T-helper 1 cell (primary cell): ENCODE measurements at regions not wholly inside any gene's neighbourhood (a gene's known extent, or its start where the extent isn't known, plus 50 kb on each side); places are given as distances from the start of the nearest gene placed in this dataset.
"Not testable (repeated sequence)": the region's sequence is repeated elsewhere in the genome, so short reads cannot be mapped to it uniquely, and the experiment has no call there.

Experiments
- DNase-seq, 5 donors: peaks; one replicate each; pipeline ENCODE4 v3.0.0-alpha.2; 2012 to 2020

DNA sequence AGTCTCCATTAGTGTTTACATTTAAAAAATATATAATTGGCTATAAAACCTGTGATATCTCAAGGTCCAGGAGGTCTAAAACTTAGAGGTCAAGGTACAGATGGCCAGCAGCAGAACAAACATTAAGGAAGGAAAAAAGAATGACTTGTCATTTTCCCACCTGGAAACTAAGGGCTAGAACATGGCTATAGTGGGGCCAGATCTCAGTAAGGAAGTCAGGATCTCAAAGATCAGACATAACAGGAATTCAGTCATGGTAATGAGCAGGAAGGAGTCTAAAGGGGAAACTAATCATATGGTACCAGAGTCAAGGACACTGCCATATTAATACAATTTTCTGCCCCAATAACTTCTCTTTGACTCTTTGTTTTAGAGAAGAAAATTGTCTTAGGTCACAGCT is 1018.8 kb downstream of the PLA2G4A start:
- no peak for DNase-seq

DNA sequence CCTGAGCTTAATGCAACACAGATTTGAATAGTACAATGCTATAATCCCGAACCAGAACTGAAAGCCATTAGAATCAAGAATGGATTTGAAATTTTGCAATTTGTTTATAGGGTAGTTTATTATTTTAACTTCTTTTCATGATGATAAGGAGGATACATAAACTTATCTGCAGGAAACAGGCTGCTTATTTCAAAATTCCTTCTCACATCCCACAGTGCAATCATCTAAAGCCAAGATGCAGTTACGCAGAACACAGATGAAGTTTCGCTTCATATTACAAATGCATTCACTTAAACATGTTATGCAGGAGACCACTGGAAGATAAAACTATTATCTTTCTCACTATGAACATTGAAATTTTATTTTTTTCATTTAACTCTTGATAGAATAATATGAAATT is 1019.6 kb downstream of the PLA2G4A start:
- no peak for DNase-seq

DNA sequence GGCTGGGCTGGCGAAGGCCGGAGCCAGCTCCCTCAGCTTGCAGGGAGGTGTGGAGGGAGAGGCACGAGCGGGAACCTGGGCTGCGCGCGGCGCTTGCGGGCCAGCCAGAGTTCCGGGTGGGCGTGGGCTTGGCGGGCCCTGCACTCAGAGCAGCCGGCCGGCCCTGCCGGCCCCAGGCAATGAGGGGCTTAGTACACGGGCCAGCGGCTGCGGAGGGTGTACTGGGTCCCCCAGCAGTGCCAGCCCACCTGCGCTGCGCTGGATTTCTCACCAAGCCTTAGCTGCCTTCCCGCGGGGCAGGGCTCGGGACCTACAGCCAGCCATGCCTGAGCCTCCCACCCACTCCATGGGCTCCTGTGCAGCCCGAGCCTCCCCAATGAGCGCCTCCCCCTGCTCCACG is 1021.4 kb downstream of the PLA2G4A start:
- not testable (repeated sequence) for DNase-seq

DNA sequence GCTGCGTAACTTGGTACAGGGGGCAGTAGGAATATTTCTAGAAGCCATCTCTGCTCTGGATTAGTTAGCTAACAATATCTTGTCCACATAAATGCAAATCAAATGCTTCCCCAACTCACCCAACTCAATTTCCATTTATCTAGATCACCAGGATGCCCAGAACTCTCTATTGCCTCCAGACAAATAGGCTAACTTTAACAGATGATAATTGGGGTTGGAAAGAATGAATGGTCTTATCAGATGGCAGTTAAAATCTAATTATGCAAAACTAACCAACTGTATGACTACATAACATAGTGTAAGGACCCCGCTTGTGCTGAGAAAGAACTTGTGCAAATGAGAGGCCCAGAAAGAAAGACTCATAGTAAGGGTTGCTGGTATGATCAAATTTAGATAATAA is 1024.8 kb downstream of the PLA2G4A start:
- no peak for DNase-seq

DNA sequence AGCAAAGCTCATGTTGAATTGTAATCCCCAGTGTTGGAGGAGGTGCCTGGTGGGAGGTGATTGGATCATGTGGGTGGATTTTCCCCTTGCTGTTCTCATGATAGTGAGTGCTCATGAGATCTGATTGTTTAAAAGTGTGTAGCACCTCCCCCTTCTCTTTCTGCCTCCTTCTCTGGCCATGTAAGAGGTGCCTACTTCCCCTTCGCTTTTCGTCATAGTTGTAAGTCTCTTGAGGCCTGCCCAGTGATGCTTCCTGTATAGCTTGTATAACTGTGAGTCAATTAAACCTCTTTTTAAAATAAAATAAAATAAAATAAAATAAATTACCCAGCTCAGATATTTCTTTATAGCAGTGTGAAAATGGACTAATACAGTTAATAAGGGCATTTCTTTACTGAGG is 1025.7 kb downstream of the PLA2G4A start:
- no peak for DNase-seq

DNA sequence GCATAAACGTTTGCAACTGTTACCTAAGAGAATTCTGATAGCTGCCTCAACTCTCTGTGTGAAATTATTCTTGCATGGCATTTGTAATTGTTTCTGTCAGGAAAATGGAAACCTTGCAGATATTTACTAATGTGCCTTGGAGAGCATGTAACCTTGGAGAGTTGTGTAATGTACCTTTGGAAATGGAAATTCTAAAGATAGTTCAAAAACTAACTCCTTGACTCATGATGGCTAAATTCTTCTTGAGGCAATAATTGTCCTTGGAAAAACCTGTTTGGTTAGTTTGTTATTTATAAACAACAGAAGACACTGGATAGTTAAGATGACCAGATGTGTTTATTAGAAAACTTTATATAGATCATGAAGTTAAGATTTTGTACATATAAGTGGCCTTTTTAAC is 1033.8 kb downstream of the PLA2G4A start:
- no peak for DNase-seq

DNA sequence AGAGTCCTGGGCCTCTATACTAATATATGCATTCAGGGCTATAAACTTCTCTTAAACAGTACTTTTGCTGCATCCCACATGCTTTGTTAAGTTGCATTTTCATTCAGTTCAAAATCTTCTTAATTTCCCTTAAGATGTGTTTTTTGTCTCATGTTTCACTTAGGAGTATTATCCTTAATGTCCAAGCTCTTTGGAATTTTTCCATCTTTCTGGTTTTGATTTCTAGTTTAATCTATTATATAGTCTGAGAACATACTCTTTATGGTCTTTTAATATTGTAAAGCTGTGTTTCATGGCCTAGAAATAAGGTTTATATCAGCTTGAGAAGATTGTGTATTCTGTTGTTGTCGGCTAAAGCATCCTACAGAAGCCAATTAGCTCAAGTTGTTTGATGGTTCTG is 1041.8 kb downstream of the PLA2G4A start:
- no peak for DNase-seq

DNA sequence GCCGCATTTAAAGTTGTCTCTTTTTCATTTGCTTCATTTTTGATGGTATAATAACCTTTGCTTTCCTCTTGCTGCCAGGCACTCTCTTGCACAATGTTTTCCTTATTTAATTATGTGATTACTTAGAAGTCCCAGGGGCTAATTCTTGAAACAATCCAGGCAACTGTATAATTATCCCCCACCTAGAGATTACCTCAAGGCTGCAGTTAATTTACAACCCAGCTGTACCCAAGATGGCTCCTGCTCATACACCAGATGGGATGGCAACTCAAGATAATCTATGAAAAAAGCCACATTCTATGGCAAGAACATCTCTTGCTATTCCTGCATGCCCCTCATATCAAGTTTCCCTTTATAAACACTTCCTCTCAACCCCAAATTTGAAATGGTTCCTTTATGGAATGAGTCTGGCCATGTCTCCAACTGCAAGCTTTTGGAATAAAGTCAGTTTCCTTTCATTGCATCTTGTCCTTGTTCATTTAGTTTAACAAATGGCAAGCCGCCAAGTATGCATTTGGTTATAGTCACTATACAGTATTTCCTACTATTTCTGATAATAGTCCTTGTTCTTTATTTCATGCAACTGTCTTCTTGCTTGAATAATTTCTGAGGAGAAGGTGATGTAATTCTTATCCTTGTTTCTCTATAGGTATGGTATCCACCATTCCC is 1042.6 kb downstream of the PLA2G4A start:
- no peak for DNase-seq

DNA sequence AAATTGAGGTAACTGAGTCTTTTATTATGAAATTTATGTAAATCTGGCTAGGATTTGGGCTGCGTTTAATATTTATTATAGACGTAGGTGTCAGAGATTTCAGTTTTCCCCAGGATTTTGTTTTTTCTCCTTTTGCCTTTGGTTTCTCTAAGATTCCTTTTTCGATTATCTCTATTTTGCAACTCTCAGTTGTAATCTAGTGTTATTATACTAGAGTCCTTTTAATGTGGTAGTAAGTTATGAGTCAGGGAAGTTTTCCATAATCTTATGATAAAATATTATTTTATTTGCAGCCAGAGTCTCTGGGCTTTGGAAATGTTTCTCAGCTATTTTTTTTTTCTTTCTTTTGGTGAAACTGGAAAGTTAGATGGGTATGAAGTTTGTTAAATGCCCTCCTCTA is 1043.8 kb downstream of the PLA2G4A start:
- DNase-seq = no peak

DNA sequence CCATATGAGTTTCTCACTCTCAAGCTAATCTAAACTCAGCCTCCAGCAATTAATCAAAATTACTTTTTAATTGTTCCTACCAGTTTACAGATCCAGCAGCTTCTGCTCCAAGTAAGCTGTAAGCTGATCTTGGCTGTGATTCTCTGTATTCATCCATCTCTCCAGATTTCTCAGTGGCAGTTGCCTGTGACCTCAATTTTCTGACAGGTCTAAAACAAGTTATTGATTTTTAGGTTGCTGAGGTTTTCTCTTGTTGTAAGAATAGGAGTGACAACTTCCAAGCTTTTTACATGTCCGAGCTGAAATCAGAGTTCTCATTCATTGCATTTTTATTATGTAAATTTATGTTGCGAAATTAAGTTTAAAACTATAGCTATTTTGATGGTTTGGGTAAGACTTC is 1044.4 kb downstream of the PLA2G4A start:
- no peak for DNase-seq

DNA sequence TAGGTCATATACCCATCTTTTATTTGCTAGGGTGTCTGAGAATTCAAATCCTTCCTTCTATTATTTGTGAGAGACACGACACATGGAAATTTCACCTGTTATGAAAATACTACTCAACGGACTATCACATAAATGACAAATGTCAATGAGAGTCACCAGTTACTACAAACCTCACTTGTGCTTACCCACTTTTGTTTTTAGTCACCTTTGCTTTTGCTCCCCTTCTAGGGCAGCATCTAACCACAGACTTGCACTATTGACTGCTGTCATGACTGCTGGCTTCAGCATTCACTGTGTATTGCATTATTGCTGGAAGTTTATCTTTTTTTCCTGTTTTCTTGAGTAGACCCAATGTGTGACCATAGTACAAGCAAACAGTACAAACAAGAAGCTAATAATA is 1048.0 kb downstream of the PLA2G4A start:
- DNase-seq = no peak

DNA sequence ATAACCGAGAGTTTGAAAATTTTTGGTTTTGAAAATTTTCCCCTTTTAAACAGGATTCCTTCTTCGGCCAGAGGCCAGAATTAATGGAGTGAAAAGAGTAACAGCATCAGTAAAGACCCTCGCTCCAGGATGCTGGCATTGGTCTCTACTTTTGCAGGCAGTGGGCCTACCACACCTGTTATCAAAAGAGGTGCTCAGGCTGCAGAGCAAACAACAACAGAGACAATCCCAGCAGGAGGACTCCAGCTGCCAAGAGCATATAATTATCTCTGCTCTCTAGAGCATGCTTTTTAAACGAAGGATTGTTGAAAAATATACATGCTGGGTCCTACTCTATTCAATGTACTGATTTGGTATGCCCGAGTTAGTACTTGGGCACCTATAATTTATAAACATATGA is 1048.5 kb downstream of the PLA2G4A start:
- DNase-seq = no peak

DNA sequence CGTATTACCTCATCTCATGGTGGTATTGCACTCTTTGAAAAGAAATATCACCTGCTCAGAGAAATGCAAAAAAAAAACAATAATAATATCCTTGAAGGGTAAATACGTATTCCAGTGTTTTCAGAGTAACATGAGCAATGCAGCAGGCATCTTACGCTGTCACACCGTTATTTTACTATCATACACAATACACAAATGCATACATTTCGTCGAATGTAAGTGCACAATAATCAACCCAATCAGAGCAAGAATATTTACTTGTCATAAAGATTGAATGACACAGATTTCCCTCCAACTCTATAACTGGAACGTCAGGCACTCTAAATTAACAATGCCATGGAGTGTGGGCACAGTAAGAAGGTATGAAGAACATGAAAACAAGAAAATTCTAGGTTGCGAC is 1050.1 kb downstream of the PLA2G4A start:
- no peak for DNase-seq

DNA sequence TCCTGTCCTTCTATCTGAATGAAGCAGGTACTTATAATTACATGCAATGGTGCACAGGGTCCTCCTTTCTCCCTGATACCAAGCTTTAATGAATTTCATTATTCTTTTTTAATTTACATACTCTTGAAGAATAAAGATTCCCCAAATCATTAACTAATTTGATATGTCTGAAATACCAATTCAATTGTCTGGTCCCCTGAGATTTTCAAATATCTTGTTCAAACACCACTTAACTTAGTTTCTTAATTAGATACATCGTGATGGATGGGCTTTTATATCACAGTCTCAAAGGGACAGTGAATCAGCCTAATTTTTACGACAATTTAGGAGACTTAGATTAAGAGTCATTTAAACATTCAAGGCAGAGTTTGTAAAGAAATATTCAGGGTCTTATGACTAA is 1054.6 kb downstream of the PLA2G4A start:
- no peak for DNase-seq

DNA sequence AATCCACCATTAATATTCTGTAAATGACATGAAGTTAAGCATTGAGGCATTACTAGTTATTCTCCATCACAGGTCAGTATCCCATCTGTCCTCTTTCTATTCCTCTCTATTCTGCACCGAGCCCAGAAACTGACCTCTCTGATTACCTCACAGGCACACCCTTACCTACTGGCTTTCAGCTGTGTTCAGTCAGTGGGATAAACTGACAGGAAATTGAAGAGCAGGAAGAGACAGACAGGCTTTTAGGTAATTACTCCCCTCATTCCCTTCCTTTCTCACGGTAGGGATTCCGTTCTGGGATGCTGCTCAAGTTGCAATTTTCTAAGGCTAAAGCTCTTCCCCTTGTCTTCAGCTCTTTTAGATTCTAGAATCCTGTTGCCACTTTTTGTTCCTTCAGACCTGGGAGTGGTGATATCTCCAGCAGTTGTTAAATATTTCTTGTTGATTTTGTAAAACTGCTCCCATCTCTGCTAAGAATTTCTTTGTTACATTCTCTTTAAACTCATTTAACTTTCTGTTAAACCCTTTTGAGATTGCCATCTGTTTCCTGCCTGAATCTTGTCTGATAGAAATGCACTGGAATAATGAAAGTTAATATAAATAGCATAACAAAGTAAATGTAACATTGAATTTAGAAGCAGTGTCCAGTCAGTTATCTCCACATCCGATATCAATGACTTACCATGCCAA is 1063.4 kb downstream of the PLA2G4A start:
- no peak for DNase-seq

DNA sequence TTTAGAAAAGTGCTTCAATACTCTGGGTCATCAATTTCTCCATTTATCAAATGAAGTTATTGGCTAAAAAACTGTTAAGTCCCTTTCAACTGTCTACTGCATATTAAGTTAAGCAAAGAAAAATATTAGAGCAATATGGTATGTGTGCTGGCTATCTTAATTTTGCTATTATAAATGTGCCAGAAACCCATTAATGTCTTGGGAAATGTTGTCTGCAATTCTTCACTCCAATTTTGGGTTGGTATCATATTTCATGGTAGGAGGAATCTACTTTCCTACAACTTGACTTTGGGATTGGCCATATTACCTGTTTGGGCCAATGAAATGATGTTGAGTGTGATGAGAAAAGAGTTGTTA is 1063.9 kb downstream of the PLA2G4A start:
- no peak for DNase-seq

DNA sequence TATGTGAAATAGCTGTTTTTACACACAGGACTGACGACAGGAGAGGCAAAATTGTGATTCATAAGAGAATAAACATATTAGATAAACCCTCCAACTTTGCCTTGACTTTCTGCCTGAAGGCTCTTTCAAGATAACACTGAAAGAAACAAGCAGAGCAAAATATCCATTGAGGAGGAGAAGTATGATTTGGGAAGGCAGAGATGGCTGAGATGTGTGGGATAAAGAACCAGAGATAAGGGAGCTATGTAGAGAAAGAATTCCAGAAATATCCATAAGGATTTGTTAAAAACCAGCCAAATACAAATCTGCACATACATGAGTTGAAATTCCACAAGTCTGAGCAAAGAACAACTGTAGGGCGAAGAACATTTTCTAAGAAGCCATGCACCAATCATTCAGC is 1064.7 kb downstream of the PLA2G4A start:
- no peak for DNase-seq

DNA sequence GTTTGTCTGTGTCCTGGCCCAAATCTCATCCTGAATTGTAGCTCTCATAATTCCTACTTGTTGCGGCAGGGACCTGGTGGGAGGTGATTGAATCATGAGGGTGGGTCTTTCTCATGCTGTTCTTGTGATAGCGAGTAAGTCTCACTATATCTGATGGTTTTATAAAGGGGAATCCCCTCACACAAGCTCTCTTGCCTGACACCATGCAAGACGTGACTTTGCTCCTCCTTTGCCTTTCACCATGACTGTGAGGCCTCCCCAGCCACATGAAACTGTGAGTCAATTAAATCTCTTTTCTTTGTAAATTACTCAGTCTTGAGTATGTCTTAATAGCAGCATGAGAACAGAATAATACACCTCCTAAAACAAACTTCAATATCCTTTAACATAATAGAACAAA is 1065.6 kb downstream of the PLA2G4A start:
- no peak for DNase-seq

DNA sequence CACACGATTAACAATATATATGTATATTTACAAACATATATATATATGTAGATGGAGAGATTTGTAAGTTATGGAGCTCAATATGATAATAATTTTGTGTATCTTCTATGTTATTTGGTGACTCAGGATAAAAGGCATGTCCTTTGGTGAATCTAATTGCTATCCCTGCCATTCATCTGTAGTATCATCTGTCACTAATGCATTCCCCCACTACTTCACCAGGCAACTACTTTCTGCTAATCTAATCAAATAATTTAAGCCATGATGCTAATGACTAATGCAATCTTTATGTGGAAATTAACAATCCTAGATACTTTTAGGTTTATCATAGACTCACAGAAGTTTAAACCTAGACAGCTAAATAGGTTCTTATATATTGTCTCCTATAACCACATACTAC is 1074.5 kb downstream of the PLA2G4A start:
- DNase-seq = no peak

DNA sequence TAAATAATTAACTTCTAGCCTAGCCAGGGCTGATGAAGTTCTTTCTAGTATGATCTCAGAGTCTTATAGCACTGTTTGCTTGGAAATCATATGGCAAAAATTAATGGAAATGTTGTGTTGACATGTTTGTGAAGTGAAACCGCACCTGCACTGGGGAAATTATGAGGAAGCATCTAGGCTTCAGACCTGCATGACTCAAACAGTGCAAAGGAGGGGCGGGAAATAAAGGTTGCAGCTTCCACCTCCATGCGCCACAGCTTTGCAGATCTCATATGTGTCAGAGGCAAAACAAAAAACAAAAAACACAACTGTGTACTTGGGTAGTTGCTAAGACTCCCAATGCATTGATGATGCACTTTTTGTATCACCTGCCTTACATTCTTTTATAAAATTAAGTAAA is 1080.6 kb downstream of the PLA2G4A start:
- no peak for DNase-seq

DNA sequence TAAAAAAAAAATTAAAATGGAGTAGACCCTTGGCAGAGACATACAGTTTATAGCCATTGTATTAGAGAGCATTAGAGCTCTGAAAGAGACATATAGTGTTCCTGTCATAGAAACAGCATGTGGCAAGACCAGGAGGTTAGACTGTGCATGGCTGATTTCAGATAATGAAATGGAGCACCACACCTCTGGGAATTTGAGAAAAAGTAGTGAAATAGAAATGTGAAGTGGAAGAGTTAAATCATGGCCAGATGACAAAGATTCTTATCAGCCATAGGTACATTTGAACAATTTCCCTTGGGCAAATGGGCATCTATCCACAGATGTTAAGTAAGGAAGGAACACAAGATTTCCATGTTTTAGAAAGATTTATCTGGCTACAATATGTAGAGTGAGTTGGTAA is 1083.1 kb downstream of the PLA2G4A start:
- no peak for DNase-seq

DNA sequence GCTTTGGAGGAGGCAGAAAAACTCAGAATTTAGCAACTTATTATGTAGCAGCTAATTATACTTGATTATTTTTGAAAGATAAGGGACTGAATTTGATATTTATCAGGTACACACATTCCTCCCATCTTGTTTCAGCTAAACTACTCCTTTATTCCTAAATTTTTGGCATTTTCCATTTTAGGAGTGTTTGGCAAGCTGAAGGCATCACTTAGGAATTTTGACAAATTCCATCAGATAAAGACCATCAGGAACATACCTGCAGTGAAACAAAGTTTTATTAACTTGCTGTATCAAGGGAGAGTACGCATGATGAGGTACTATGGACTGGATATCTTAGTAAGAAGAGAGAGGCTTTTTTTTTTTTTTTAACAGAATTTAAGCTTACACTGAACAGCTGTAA is 1092.2 kb downstream of the PLA2G4A start:
- DNase-seq = no peak

DNA sequence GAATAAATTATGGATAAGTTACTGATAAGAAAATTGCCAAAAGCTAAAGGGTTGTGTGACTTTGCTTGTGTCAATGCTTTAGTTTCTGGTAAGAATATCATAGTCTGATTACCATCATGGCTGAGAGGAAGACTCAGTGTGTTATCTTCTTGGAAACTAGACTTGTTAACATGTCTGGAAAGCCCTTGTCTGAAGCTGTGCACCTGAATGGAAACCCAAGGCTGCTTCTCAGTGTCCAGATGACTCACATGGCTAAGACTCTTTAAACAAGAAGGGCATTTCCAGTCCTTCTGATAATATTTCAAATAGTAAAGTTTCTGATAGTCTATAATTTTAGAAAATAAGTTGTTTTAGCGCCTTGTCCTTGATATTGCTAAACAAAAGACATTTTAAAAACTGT is 1092.7 kb downstream of the PLA2G4A start:
- DNase-seq = no peak

DNA sequence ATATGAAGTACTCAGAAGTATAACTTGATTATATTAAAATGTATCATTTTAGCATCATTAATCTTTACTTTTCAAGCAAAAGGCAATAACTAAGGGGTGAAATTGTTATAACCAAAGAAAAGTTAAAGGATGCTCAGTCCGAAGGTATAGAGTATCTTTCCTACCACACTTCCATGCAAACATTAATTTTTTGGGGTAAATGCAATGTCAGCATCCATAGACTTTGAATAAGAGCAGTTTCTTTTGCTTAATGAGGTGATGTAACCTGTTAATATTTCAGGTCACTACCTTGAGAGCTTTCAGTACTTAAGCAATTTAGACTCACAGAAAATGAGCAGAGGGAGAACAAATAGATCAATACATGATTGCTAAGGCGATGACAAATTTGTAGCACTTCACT is 1093.5 kb downstream of the PLA2G4A start:
- no peak for DNase-seq

DNA sequence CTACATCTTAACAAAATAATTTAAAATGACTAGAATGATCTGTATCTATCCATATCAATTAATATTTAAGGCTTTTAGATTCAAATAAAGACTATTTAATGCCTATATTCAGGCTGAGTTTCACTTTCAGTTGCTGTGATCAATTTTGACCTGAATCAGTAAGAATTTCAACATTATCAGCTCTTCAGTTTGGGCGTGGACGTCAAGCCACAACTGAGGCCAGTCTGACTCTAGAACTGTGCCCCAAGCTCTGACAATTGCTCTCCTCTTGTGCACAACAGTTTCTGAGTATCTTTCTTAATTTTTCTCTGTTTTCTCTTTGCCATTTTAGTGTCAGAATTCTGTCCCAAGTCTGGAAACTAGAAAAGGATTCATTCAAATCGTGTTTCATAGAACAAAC is 1095.5 kb downstream of the PLA2G4A start:
- no peak for DNase-seq
